ENCODE measurements at regions not wholly inside any gene's neighbourhood (a gene's known extent, or its start where the extent isn't known, plus 50 kb on each side); places are given as distances from the start of the nearest gene placed in this dataset.

DNA sequence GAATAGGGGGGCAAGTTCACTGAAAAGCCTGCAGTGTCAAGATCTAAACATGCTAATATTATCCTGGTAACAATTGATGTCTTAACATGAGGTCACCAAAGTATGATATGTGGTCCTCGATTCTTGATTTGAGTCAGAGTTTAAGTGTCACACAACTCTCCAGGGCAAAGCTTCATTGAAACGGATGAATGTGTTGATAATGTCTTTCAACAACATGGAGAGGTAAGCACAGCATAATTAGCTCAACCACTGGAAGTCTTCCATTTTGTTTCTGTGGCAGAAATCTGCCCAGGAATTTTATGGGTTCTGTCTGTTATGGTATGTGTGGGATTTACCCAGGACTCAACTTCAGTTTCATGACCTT, 591.5 kb downstream of the ZNF385D start:
- Histone ChIP-seq H3K4me1 (replicated peaks in 1 of 4; ENCODE audit: control insufficient read depth in 3 of 4, insufficient read depth in 4 of 4, low read length in 3 of 4) (no peaks in the 10 kb centered on the region), H2BK12ac (ENCODE audit: low read depth, low read length) (no peak overlapping the region), H3K14ac (ENCODE audit: insufficient read length) (no peak overlapping the region), H4K91ac (replicated peaks; ENCODE audit: insufficient read length, low read length) (no peak overlapping the region), H3K9ac (replicated peaks in 1 of 4; ENCODE audit: extremely low read depth in 1 of 4, low read depth in 3 of 4, low read length in 3 of 4) (no peak overlapping the region), H3K4me2 (ENCODE audit: insufficient read depth in 1 of 2, low read depth in 2 of 2, low read length in 2 of 2) (no peak overlapping the region), H3K4ac (replicated peaks; ENCODE audit: insufficient read length, low read depth, low read length) (no peak overlapping the region), H2BK20ac (ENCODE audit: low read length) (no peak overlapping the region), H3K27me3 (replicated peaks in 1 of 4; ENCODE audit: control insufficient read depth in 3 of 4, extremely low read depth in 1 of 4, insufficient read depth in 3 of 4, low read length in 3 of 4) (no peaks in the 10 kb centered on the region), H3K79me2 (ENCODE audit: control insufficient read depth in 1 of 2, insufficient read depth in 2 of 2, low read length in 2 of 2) (no peaks in the 10 kb centered on the region), H3K18ac (ENCODE audit: extremely low read depth, low read length) (no peak overlapping the region), H3K56ac (replicated peaks; ENCODE audit: insufficient read length, low read depth, low read length) (no peak overlapping the region), H3K4me3 (ENCODE audit: extremely low read depth in 1 of 4, insufficient read depth in 2 of 4, low read depth in 3 of 4, low read length in 4 of 4) (no peak overlapping the region), H4K8ac (ENCODE audit: extremely low read depth, insufficient read depth, low read length) (no peak overlapping the region), H3K79me1 (ENCODE audit: low read depth, low read length) (no peaks in the 10 kb centered on the region), H2BK120ac (replicated peaks; ENCODE audit: low read depth, low read length) (no peak overlapping the region), H3K9me3 (ENCODE audit: insufficient read depth in 2 of 2, low read depth in 1 of 2, low read length in 1 of 2) (no peaks in the 10 kb centered on the region), H2AK5ac (ENCODE audit: low read depth, low read length) (no peak overlapping the region), H2AFZ (ENCODE audit: low read length) (0 out of 2 replicates have a peak overlapping the region, but pooled peaks have one; percentile 16), H4K5ac (ENCODE audit: insufficient read length, low read depth, low read length) (no peak overlapping the region), H3K36me3 (ENCODE audit: control insufficient read depth in 2 of 4, insufficient read depth in 4 of 4, low read length in 3 of 4) (no peaks in the 10 kb centered on the region), H2BK15ac (ENCODE audit: low read length) (no peak overlapping the region), H3K23me2 (ENCODE audit: low read depth, low read length) (no peaks in the 10 kb centered on the region), H4K20me1 (replicated peaks in 1 of 2; ENCODE audit: control insufficient read depth in 1 of 2, insufficient read depth in 2 of 2, low read length in 2 of 2) (no peaks in the 10 kb centered on the region), H2BK5ac (ENCODE audit: low read depth, low read length) (no peak overlapping the region), H3K23ac (ENCODE audit: insufficient read length) (no peak overlapping the region), H3K27ac (ENCODE audit: low read depth, low read length) (no peak overlapping the region)
- ChIA-PET CTCF (ENCODE audit: partially characterized antibody) (interaction anchor here (0.6 to 2.8 kb wide), 4 partner anchors 12 to 930 kb away, joined by 3 to 23 read pairs (median 4); no protein-coding TSS in a partner anchor), POLR2A (ENCODE audit: partially characterized antibody) (no interaction called here)
- TF ChIP-seq JUN (IDR thresholded peaks at IDR 0.05; ENCODE audit: low read depth, low read length) (no peak), POLR2AphosphoS5 (IDR thresholded peaks at IDR 0.05; ENCODE audit: low read depth, low read length) (no peak), JUND (IDR thresholded peaks at IDR 0.05; ENCODE audit: low read length) (no peak), ZNF274 (IDR thresholded peaks at IDR 0.05; ENCODE audit: borderline replicate concordance, extremely low read depth, low read length) (no peak), CBX8 (IDR thresholded peaks at IDR 0.05; ENCODE audit: borderline replicate concordance, low read depth, low read length) (no peak), SIN3A (conservative IDR thresholded peaks at IDR 0.05 in 1 of 2, IDR thresholded peaks at IDR 0.05 in 1 of 2; ENCODE audit: low read depth in 1 of 2, low read length in 2 of 2) (no peak), SAP30 (IDR thresholded peaks at IDR 0.05; ENCODE audit: insufficient read depth, insufficient replicate concordance, low read length) (no peak), RBBP5 (IDR thresholded peaks at IDR 0.05; ENCODE audit: borderline replicate concordance, low read depth, low read length) (no peak)
- TF ChIP-seq, protein P1, sequence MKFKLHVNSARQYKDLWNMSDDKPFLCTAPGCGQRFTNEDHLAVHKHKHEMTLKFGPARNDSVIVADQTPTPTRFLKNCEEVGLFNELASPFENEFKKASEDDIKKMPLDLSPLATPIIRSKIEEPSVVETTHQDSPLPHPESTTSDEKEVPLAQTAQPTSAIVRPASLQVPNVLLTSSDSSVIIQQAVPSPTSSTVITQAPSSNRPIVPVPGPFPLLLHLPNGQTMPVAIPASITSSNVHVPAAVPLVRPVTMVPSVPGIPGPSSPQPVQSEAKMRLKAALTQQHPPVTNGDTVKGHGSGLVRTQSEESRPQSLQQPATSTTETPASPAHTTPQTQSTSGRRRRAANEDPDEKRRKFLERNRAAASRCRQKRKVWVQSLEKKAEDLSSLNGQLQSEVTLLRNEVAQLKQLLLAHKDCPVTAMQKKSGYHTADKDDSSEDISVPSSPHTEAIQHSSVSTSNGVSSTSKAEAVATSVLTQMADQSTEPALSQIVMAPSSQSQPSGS (IDR thresholded peaks at IDR 0.05; ENCODE audit: low read length), result no peak
- no peak for FAIRE-seq
- 71% methylated on average over 2 of the region's 2 CpGs; no CpG with 5 or more reads in 1 of the 2 experiments for WGBS, 2 experiments (ENCODE audit: extremely low coverage in 1 of 2, insufficient coverage in 1 of 2, insufficient read length in 1 of 2, insufficient replicate concordance in 2 of 2, low coverage in 1 of 2, low lambda C conversion rate in 2 of 2, missing lambda C conversion rate in 1 of 2)
- DNase-seq (ENCODE audit: low read depth in 1 of 2, low spot score in 2 of 2), result no peak
